ENCODE measurements at regions not wholly inside any gene's neighbourhood (a gene's known extent, or its start where the extent isn't known, plus 50 kb on each side); places are given as distances from the start of the nearest gene placed in this dataset.

- BruUV-seq (replicated peaks), result no TSS peak
- H3K4me3 ChIP-seq (ENCODE audit: low read depth in 2 of 2, low read length in 2 of 2), result no peak overlapping the region
- no peaks in the 10 kb centered on the region for H3K4me1 ChIP-seq (ENCODE audit: control insufficient read depth, insufficient read depth, low read length)
- DNase-seq (ENCODE audit: low read depth, low spot score) (no peak), ATAC-seq (no peak)
- POLR2A ChIA-PET, result no interaction called here
- no peak overlapping the region for H3K27ac ChIP-seq (ENCODE audit: low read length)
- no peaks in the 10 kb centered on the region for H3K36me3 ChIP-seq (ENCODE audit: control insufficient read depth, insufficient read depth, low read length)
- no peak for TF ChIP-seq CTCF (IDR thresholded peaks at IDR 0.05)
- no peak for TF ChIP-seq REST (IDR thresholded peaks at IDR 0.05; ENCODE audit: insufficient read depth in 1 of 2, low read depth in 2 of 2, low read length in 1 of 2)
- no peak for TF ChIP-seq POLR2AphosphoS5 (IDR thresholded peaks at IDR 0.05; ENCODE audit: low read depth, low read length)
- TF ChIP-seq TCF7L2 (IDR thresholded peaks at IDR 0.05; ENCODE audit: low read depth, low read length), result no peak
- no peak for TF ChIP-seq SIN3A (IDR thresholded peaks at IDR 0.05; ENCODE audit: borderline replicate concordance, insufficient read depth, low read depth, low read length)
- intact Hi-C loops (cut with micrococcal nuclease; ENCODE audit: unreplicated experiment), result no loop called here
- CTCF ChIA-PET, result no interaction called here
- no peaks in the 10 kb centered on the region for H3K9me3 ChIP-seq (ENCODE audit: control insufficient read depth, insufficient read depth, low read depth, low read length)
- peaks cover 4% of the 10 kb centered on the region for H3K27me3 ChIP-seq (ENCODE audit: control insufficient read depth, insufficient read depth, low read length)
- in situ Hi-C loops (cut with HindIII; ENCODE audit: low pct_unique_long_range_greater_than_20kb, low sequenced_read_pairs), result no loop called here
Measured at GRCh38 chr6:6533176-6533575, 55.3 kb upstream of the LY86 start.

GRCh38 chr6:6534399-6534798 lies 54.1 kb upstream of the LY86 start:
- H3K36me3 ChIP-seq (ENCODE audit: control insufficient read depth, insufficient read depth, low read length), result no peaks in the 10 kb centered on the region
- H3K4me3 ChIP-seq (ENCODE audit: low read depth in 2 of 2, low read length in 2 of 2), result no peak overlapping the region
- H3K27ac ChIP-seq (ENCODE audit: low read length), result no peak overlapping the region
- intact Hi-C loops (cut with micrococcal nuclease; ENCODE audit: unreplicated experiment), result no loop called here
- no TSS peak for BruUV-seq (replicated peaks)
- no peak for DNase-seq (ENCODE audit: low read depth, low spot score)
- H3K9me3 ChIP-seq (ENCODE audit: control insufficient read depth, insufficient read depth, low read depth, low read length), result no peaks in the 10 kb centered on the region
- ChIA-PET CTCF (no interaction called here), POLR2A (no interaction called here)
- H3K27me3 ChIP-seq (ENCODE audit: control insufficient read depth, insufficient read depth, low read length), result peaks cover 4% of the 10 kb centered on the region; the same call in 1 of the 2 replicates
- no peak for ATAC-seq
- no peaks in the 10 kb centered on the region for H3K4me1 ChIP-seq (ENCODE audit: control insufficient read depth, insufficient read depth, low read length)
- in situ Hi-C loops (cut with HindIII; ENCODE audit: low pct_unique_long_range_greater_than_20kb, low sequenced_read_pairs), result no loop called here
- no peak for TF ChIP-seq SIN3A (IDR thresholded peaks at IDR 0.05; ENCODE audit: borderline replicate concordance, insufficient read depth, low read depth, low read length)
- TF ChIP-seq CTCF (IDR thresholded peaks at IDR 0.05), result no peak
- no peak for TF ChIP-seq REST (IDR thresholded peaks at IDR 0.05; ENCODE audit: insufficient read depth in 1 of 2, low read depth in 2 of 2, low read length in 1 of 2)
- TF ChIP-seq POLR2AphosphoS5 (IDR thresholded peaks at IDR 0.05; ENCODE audit: low read depth, low read length), result no peak
- TF ChIP-seq TCF7L2 (IDR thresholded peaks at IDR 0.05; ENCODE audit: low read depth, low read length), result no peak
